ENCODE measurements at regions not wholly inside any gene's neighbourhood (a gene's known extent, or its start where the extent isn't known, plus 50 kb on each side); places are given as distances from the start of the nearest gene placed in this dataset.

- no peak for DNase-seq (ENCODE audit: low spot score)
Observed at GRCh38 chr4:71156616-71157015, 163.2 kb downstream of the DCK start.

GRCh38 chr4:71162386-71162785 lies 168.9 kb downstream of the DCK start:
- no peak for DNase-seq (ENCODE audit: low spot score)

GRCh38 chr4:71163317-71163716 lies 169.9 kb downstream of the DCK start:
- DNase-seq (ENCODE audit: low spot score), result no peak

GRCh38 chr4:71167083-71167482 lies 171.7 kb upstream of the SLC4A4 start:
- DNase-seq (ENCODE audit: low spot score), result no peak

GRCh38 chr4:71171592-71171991 lies 167.2 kb upstream of the SLC4A4 start:
- DNase-seq (ENCODE audit: low spot score), result no peak

- DNase-seq (ENCODE audit: low spot score), result no peak
Observed at GRCh38 chr4:71181332-71181731, 157.5 kb upstream of the SLC4A4 start.

GRCh38 chr4:71184195-71184781 lies 154.5 kb upstream of the SLC4A4 start:
- DNase-seq (ENCODE audit: low spot score), result peak; percentile 38

- no peak for DNase-seq (ENCODE audit: low spot score)
Observed at GRCh38 chr4:71185037-71185436, 153.8 kb upstream of the SLC4A4 start.

GRCh38 chr4:71186257-71186565 lies 152.6 kb upstream of the SLC4A4 start:
- DNase-seq (ENCODE audit: low spot score), result no peak

GRCh38 chr4:71186566-71187403 lies 152.0 kb upstream of the SLC4A4 start:
- no peak for DNase-seq (ENCODE audit: low spot score)

GRCh38 chr4:71187404-71188155 lies 151.2 kb upstream of the SLC4A4 start:
- no peak for DNase-seq (ENCODE audit: low spot score)

- DNase-seq (ENCODE audit: low spot score), result no peak
Observed at GRCh38 chr4:71188156-71188640, 150.6 kb upstream of the SLC4A4 start.

GRCh38 chr4:71188951-71189350 lies 149.9 kb upstream of the SLC4A4 start:
- DNase-seq (ENCODE audit: low spot score), result no peak

- DNase-seq (ENCODE audit: low spot score), result no peak
Observed at GRCh38 chr4:71189471-71189870, 149.3 kb upstream of the SLC4A4 start.

- DNase-seq (ENCODE audit: low spot score), result no peak
Observed at GRCh38 chr4:71194454-71194853, 144.4 kb upstream of the SLC4A4 start.

GRCh38 chr4:71195924-71196323 lies 142.9 kb upstream of the SLC4A4 start:
- no peak for DNase-seq (ENCODE audit: low spot score)

GRCh38 chr4:71198958-71199357 lies 139.9 kb upstream of the SLC4A4 start:
- DNase-seq (ENCODE audit: low spot score), result no peak

- no peak for DNase-seq (ENCODE audit: low spot score)
Observed at GRCh38 chr4:71201057-71201456, 137.8 kb upstream of the SLC4A4 start.

GRCh38 chr4:71201817-71202576 lies 136.8 kb upstream of the SLC4A4 start:
- DNase-seq (ENCODE audit: low spot score), result no peak

- no peak for DNase-seq (ENCODE audit: low spot score)
Observed at GRCh38 chr4:71202705-71203104, 136.1 kb upstream of the SLC4A4 start.

- DNase-seq (ENCODE audit: low spot score), result no peak
Observed at GRCh38 chr4:71204056-71204455, 134.8 kb upstream of the SLC4A4 start.

- DNase-seq (ENCODE audit: low spot score), result no peak
Observed at GRCh38 chr4:71206763-71207162, 132.1 kb upstream of the SLC4A4 start.
